ENCODE measurements at regions not wholly inside any gene's neighbourhood (a gene's known extent, or its start where the extent isn't known, plus 50 kb on each side); places are given as distances from the start of the nearest gene placed in this dataset.

DNA sequence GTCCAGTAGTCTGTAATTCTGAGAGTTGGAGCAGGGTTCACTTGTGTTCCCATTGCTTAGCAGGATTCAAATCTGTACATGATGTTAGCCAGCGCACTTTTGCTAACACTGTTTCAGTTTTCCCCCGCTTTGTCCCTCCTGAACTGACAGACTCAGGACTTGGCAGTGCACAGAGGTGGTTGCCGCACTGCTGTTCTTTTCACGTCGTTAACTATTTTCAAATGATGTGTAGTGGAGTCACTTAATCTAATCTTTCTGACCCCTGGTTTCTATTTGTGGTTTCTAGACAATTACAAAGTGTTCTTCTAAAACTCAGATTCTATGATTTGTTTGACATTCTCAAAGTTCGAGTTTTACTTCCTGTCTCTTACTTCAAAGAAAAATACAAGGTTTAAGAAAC, 234.5 kb downstream of the RBM43 start:
- no peak overlapping the region for H3K4me2 ChIP-seq
- H3K27ac ChIP-seq, result peak overlapping the region; percentile 49
- 35% methylated on average over 6 of the region's 6 CpGs for WGBS (ENCODE audit: low lambda C conversion rate, missing lambda C conversion rate)
- H2AFZ ChIP-seq, result no peak overlapping the region
- no peak overlapping the region for H3K4me3 ChIP-seq
- H3K36me3 ChIP-seq (replicated peaks; ENCODE audit: insufficient read depth, low read depth), result no peaks in the 10 kb centered on the region
- H3K9me3 ChIP-seq (ENCODE audit: low read depth), result no peaks in the 10 kb centered on the region
- H3K27me3 ChIP-seq, result no peaks in the 10 kb centered on the region
- TF ChIP-seq EZH2phosphoT487 (IDR thresholded peaks at IDR 0.05; ENCODE audit: low read depth, severe bottlenecking, unreplicated experiment) (no peak), EZH2 (IDR thresholded peaks at IDR 0.05; ENCODE audit: borderline replicate concordance) (no peak)
- TF ChIP-seq, protein P1, sequence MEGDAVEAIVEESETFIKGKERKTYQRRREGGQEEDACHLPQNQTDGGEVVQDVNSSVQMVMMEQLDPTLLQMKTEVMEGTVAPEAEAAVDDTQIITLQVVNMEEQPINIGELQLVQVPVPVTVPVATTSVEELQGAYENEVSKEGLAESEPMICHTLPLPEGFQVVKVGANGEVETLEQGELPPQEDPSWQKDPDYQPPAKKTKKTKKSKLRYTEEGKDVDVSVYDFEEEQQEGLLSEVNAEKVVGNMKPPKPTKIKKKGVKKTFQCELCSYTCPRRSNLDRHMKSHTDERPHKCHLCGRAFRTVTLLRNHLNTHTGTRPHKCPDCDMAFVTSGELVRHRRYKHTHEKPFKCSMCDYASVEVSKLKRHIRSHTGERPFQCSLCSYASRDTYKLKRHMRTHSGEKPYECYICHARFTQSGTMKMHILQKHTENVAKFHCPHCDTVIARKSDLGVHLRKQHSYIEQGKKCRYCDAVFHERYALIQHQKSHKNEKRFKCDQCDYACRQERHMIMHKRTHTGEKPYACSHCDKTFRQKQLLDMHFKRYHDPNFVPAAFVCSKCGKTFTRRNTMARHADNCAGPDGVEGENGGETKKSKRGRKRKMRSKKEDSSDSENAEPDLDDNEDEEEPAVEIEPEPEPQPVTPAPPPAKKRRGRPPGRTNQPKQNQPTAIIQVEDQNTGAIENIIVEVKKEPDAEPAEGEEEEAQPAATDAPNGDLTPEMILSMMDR (IDR thresholded peaks at IDR 0.05; ENCODE audit: poor library complexity), result no peak
- no peaks in the 10 kb centered on the region for H3K9me2 ChIP-seq (replicated peaks; ENCODE audit: insufficient read depth)
- H4K20me1 ChIP-seq (ENCODE audit: insufficient read depth, poor library complexity, severe bottlenecking), result no peaks in the 10 kb centered on the region
- no peaks in the 10 kb centered on the region for H3K79me2 ChIP-seq
- peaks cover 4% of the 10 kb centered on the region for H3K4me1 ChIP-seq (ENCODE audit: insufficient read depth)
- no peak for DNase-seq (ENCODE audit: low spot score)

DNA sequence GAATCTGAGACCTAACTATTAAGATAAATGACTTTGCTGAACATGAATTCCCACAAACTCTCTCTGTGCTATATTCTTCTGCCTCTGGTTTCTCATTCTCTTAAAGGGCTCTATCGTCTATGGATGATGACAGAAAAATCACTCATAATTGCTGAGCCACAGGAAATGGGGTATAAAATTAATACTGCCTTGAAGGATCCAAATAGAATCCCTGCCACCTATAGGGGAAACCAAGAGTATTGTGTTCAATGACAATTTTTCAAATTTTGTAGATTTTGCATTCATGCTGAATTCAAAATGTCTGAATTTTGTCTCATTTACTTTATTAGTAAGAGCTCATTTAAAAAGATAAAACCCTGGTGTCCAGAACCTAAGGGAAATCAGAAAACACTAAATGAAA, 235.8 kb downstream of the RBM43 start:
- Histone ChIP-seq H3K79me2 (no peaks in the 10 kb centered on the region), H4K20me1 (ENCODE audit: insufficient read depth, poor library complexity, severe bottlenecking) (no peaks in the 10 kb centered on the region), H3K36me3 (replicated peaks; ENCODE audit: insufficient read depth, low read depth) (no peaks in the 10 kb centered on the region), H3K4me2 (no peak overlapping the region), H3K9me2 (replicated peaks; ENCODE audit: insufficient read depth) (no peaks in the 10 kb centered on the region), H3K4me3 (no peak overlapping the region), H2AFZ (no peak overlapping the region), H3K27ac (no peak overlapping the region), H3K27me3 (no peaks in the 10 kb centered on the region), H3K4me1 (ENCODE audit: insufficient read depth) (peaks cover 4% of the 10 kb centered on the region), H3K9me3 (ENCODE audit: low read depth) (no peaks in the 10 kb centered on the region)
- no peak for DNase-seq (ENCODE audit: low spot score)
- TF ChIP-seq EZH2phosphoT487 (IDR thresholded peaks at IDR 0.05; ENCODE audit: low read depth, severe bottlenecking, unreplicated experiment), result no peak
- TF ChIP-seq EZH2 (IDR thresholded peaks at IDR 0.05; ENCODE audit: borderline replicate concordance), result no peak
- TF ChIP-seq, protein P1 (IDR thresholded peaks at IDR 0.05; ENCODE audit: poor library complexity), result no peak
- 70% methylated on average over 1 of the region's 1 CpG for WGBS (ENCODE audit: low lambda C conversion rate, missing lambda C conversion rate)

DNA sequence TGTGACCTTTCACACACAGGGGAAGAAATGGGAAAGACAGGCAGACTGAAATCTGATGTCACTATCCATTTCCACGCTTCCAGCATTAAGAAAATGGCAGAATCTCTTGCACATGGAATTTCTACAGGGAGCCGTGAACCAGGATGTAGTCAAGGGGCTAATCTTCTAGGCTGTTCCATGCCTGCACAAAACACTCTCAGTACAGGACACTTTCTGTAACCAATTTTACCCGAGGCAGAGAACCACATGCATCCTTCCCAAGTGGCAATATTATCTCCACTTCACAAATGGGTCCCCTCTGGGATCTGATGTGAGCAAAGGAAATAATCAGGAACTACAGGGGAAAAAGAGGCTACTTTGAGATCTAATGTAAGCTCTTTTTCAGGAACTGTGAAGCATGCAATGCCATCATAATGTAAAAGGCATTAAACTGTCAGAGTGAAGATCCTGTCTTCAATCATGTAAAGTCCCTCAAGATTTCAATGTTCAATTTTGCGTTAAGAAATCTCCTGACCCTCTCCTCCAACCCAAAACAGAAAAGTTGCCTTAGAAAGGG, 236.9 kb downstream of the RBM43 start:
- Histone ChIP-seq H2AFZ (no peak overlapping the region), H3K4me2 (no peak overlapping the region), H3K9me2 (replicated peaks; ENCODE audit: insufficient read depth) (no peaks in the 10 kb centered on the region), H3K79me2 (no peaks in the 10 kb centered on the region), H3K4me3 (no peak overlapping the region), H3K9me3 (ENCODE audit: low read depth) (no peaks in the 10 kb centered on the region), H3K27ac (no peak overlapping the region), H3K4me1 (ENCODE audit: insufficient read depth) (peaks cover 4% of the 10 kb centered on the region), H4K20me1 (ENCODE audit: insufficient read depth, poor library complexity, severe bottlenecking) (no peaks in the 10 kb centered on the region), H3K36me3 (replicated peaks; ENCODE audit: insufficient read depth, low read depth) (no peaks in the 10 kb centered on the region), H3K27me3 (no peaks in the 10 kb centered on the region)
- TF ChIP-seq, protein P1 (IDR thresholded peaks at IDR 0.05; ENCODE audit: poor library complexity), result no peak
- TF ChIP-seq EZH2 (IDR thresholded peaks at IDR 0.05; ENCODE audit: borderline replicate concordance), result no peak
- no peak for TF ChIP-seq EZH2phosphoT487 (IDR thresholded peaks at IDR 0.05; ENCODE audit: low read depth, severe bottlenecking, unreplicated experiment)
- WGBS (ENCODE audit: low lambda C conversion rate, missing lambda C conversion rate), result 73% methylated on average over 4 of the region's 4 CpGs
- DNase-seq (ENCODE audit: low spot score), result no peak
